Glutamatergic neuron (in vitro differentiated cells): ENCODE measurements at regions not wholly inside any gene's neighbourhood (a gene's known extent, or its start where the extent isn't known, plus 50 kb on each side); places are given as distances from the start of the nearest gene placed in this dataset.

Experiments used
- DNase-seq: peaks from one replicate; pipeline ENCODE4 v3.0.0; 2022
- H3K27ac Mint-ChIP-seq: one replicate; pipeline ENCODE4 v1.8.0; 2020; ENCODE audit warnings: mild to moderate bottlenecking, mixed read lengths, inconsistent platforms; ENCODE audit not compliant: unreplicated experiment
- H3K27me3 Mint-ChIP-seq: one replicate; pipeline ENCODE4 v1.8.0; 2020; ENCODE audit warnings: mild to moderate bottlenecking, moderate library complexity, mixed read lengths, inconsistent platforms; ENCODE audit not compliant: unreplicated experiment
- H3K36me3 Mint-ChIP-seq: one replicate; pipeline ENCODE4 v1.8.0; 2020; ENCODE audit warnings: mild to moderate bottlenecking, mixed read lengths, inconsistent platforms; ENCODE audit not compliant: unreplicated experiment
- H3K4me1 Mint-ChIP-seq: one replicate; pipeline ENCODE4 v1.8.0; 2020; ENCODE audit warnings: mild to moderate bottlenecking, low read depth, mixed read lengths, inconsistent platforms; ENCODE audit not compliant: unreplicated experiment
- H3K4me3 Mint-ChIP-seq: one replicate; pipeline ENCODE4 v1.8.0; 2020; ENCODE audit warnings: mild to moderate bottlenecking, mixed read lengths, inconsistent platforms; ENCODE audit not compliant: unreplicated experiment
- H3K9me3 Mint-ChIP-seq: one replicate; pipeline ENCODE4 v1.8.0; 2020; ENCODE audit warnings: mild to moderate bottlenecking, moderate library complexity, mixed read lengths, inconsistent platforms; ENCODE audit not compliant: unreplicated experiment
- TF ChIP-seq, protein P1 (sequence below): fragments of 200-600 bp; sonication (generic); IDR thresholded peaks from one replicate; pipeline ENCODE4 v1.5.0; 2021; ENCODE audit not compliant: partially characterized antibody, unreplicated experiment

DNA sequence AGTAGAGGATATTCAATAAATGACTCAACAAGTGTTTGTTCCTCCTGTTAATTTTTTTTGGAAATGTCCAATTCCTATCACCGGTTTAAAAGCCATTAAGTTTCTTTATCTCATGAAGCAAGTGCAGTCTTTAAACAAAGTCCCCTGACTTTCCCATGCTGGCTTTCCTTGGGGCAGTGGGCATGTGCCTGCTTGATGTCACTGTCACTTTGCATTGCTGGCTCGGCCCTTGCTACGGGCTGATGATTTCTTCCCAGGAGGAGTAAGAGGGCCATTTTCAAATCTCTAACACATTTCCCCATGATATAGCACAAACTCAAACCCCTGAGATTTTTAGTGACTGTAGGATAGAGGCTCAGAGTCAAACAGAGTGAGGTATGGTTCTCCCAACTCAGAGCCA is 275.8 kb upstream of the TENM3 start:
- Mint-ChIP-seq H3K27ac (no peak overlapping the region), H3K4me3 (no peak overlapping the region)

DNA sequence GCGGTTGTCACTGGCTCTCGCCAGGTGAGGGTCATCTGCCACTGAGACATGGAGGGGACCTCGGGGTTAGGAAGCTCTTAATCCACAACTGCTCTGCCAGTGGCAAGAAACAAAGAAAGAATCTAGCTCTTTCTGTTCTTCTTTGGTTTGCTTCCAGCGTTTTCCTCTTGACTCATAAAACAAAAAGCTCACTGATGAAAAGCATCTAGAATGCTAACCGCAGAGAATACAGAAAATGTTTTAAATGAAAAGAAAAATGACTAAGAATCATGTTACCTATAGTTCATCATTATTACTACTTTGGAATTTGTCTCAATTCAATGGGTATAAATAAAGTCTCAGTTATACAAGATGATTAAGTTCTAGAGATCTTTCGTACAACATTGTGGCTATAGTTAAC is 274.8 kb upstream of the TENM3 start:
- TF ChIP-seq, protein P1, sequence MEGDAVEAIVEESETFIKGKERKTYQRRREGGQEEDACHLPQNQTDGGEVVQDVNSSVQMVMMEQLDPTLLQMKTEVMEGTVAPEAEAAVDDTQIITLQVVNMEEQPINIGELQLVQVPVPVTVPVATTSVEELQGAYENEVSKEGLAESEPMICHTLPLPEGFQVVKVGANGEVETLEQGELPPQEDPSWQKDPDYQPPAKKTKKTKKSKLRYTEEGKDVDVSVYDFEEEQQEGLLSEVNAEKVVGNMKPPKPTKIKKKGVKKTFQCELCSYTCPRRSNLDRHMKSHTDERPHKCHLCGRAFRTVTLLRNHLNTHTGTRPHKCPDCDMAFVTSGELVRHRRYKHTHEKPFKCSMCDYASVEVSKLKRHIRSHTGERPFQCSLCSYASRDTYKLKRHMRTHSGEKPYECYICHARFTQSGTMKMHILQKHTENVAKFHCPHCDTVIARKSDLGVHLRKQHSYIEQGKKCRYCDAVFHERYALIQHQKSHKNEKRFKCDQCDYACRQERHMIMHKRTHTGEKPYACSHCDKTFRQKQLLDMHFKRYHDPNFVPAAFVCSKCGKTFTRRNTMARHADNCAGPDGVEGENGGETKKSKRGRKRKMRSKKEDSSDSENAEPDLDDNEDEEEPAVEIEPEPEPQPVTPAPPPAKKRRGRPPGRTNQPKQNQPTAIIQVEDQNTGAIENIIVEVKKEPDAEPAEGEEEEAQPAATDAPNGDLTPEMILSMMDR = no peak
- Mint-ChIP-seq H3K27me3 (peaks cover 3% of the 10 kb centered on the region), H3K4me1 (peaks cover 6% of the 10 kb centered on the region), H3K36me3 (no peaks in the 10 kb centered on the region), H3K27ac (no peak overlapping the region), H3K9me3 (no peaks in the 10 kb centered on the region), H3K4me3 (no peak overlapping the region)
- no peak for DNase-seq

More for the DNA sequence above, 275.8 kb upstream of the TENM3 start:
- TF ChIP-seq, protein P1 = no peak
- no peaks in the 10 kb centered on the region for H3K9me3 Mint-ChIP-seq
- H3K4me1 Mint-ChIP-seq = peaks cover 6% of the 10 kb centered on the region
- DNase-seq = no peak
- H3K36me3 Mint-ChIP-seq = no peaks in the 10 kb centered on the region
- H3K27me3 Mint-ChIP-seq = peaks cover 2% of the 10 kb centered on the region

DNA sequence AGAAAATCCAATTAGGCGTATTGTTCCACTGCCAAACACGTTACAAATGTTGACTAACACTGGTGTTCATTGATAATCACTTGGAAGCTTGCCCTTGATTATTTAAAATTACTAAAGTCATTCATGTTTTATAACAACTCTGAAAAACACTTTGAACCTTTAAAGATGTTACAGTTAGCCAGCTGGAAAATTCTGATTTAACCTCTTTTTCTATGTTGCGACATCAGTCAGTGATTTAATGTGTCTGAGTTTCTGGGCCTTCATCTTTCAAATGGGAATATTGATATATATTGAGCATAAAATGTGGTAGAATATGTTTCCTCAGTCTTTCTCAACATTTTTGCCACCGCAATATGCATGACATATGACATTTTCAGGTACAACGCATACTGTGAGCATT is 274.1 kb upstream of the TENM3 start:
- Mint-ChIP-seq H3K4me1 (peaks cover 6% of the 10 kb centered on the region), H3K36me3 (no peaks in the 10 kb centered on the region), H3K4me3 (no peak overlapping the region)

DNA sequence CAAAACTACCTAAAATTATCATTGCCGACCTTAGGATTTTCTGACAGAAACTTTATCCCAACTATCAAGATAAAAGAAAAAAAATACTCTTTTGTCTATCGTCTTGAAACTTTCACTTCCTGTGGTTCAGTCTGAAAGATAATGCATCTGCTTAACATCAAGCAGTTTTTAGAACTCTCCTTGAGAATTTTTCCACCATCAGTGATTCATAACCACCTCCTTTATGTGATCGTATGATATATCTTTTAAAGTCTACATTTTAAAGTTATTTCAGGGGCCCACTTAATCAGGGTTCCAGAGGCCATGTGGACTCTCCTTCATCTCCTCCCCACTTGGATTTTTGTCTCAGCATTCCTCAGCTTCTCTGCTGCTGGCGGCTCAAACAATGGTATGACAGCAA is 272.8 kb upstream of the TENM3 start:
- Mint-ChIP-seq H3K27me3 (peaks cover 7% of the 10 kb centered on the region), H3K4me1 (peaks cover 6% of the 10 kb centered on the region), H3K4me3 (no peak overlapping the region), H3K9me3 (no peaks in the 10 kb centered on the region), H3K36me3 (no peaks in the 10 kb centered on the region), H3K27ac (no peak overlapping the region)
- TF ChIP-seq, protein P1 = no peak
- no peak for DNase-seq

More for the DNA sequence above, 274.1 kb upstream of the TENM3 start:
- DNase-seq = no peak
- TF ChIP-seq, protein P1 = no peak
- Mint-ChIP-seq H3K27me3 (peaks cover 3% of the 10 kb centered on the region), H3K27ac (no peak overlapping the region), H3K9me3 (no peaks in the 10 kb centered on the region)

DNA sequence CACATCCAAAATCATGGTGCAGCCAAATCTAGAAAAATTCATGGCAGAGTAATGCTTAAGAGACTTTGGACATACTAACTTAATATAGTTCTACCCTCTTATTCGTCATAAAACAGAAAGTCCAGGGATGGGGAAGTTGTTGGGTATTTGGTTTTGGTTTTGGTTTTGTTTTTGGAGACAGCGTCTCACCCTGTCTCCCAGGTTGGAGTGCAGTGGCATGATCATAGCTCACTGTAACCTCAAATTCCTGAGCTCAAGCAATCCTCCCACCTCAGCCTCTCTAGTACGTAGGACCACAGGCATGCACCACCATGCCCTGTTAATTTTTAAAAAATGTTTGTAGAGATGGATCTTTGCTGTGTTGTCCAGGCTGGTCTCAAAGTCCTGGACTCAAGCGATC is 271.8 kb upstream of the TENM3 start:
- Mint-ChIP-seq H3K27ac (no peak overlapping the region), H3K9me3 (no peaks in the 10 kb centered on the region), H3K27me3 (peaks cover 7% of the 10 kb centered on the region), H3K4me3 (no peak overlapping the region), H3K4me1 (peaks cover under 1% of the 10 kb centered on the region), H3K36me3 (no peaks in the 10 kb centered on the region)
- TF ChIP-seq, protein P1 = no peak
- no peak for DNase-seq
